ENCODE measurements at regions not wholly inside any gene's neighbourhood (a gene's known extent, or its start where the extent isn't known, plus 50 kb on each side); places are given as distances from the start of the nearest gene placed in this dataset.

- DNase-seq = no peak
Measured at GRCh38 chr5:58246461-58246944, 213.4 kb downstream of the PLK2 start.

GRCh38 chr5:58245476-58245840 lies 214.4 kb downstream of the PLK2 start:
- DNase-seq = no peak

- no peak for DNase-seq
Measured at GRCh38 chr5:58244819-58245475, 214.9 kb downstream of the PLK2 start.

GRCh38 chr5:58241389-58241788 lies 218.5 kb downstream of the PLK2 start:
- no peak for DNase-seq

GRCh38 chr5:58240322-58240721 lies 219.6 kb downstream of the PLK2 start:
- no peak for DNase-seq

GRCh38 chr5:58239731-58240130 lies 220.2 kb downstream of the PLK2 start:
- DNase-seq = no peak

- DNase-seq = no peak
Measured at GRCh38 chr5:58239045-58239444, 220.8 kb downstream of the PLK2 start.

GRCh38 chr5:58236498-58236897 lies 223.4 kb downstream of the PLK2 start:
- DNase-seq = no peak

- no peak for DNase-seq
Measured at GRCh38 chr5:58235299-58235698, 224.6 kb downstream of the PLK2 start.

- no peak for DNase-seq
Measured at GRCh38 chr5:58232130-58232529, 227.8 kb downstream of the PLK2 start.

- no peak for DNase-seq
Measured at GRCh38 chr5:58231041-58231440, 228.8 kb downstream of the PLK2 start.

- DNase-seq = no peak
Measured at GRCh38 chr5:58228896-58229295, 231.0 kb downstream of the PLK2 start.

GRCh38 chr5:58227858-58228257 lies 232.0 kb downstream of the PLK2 start:
- DNase-seq = no peak

GRCh38 chr5:58224661-58225060 lies 235.2 kb downstream of the PLK2 start:
- no peak for DNase-seq

- no peak for DNase-seq
Measured at GRCh38 chr5:58224221-58224620, 235.7 kb downstream of the PLK2 start.

- no peak for DNase-seq
Measured at GRCh38 chr5:58215364-58215763, 244.5 kb downstream of the PLK2 start.

- DNase-seq = no peak
Measured at GRCh38 chr5:58211441-58211840, 248.4 kb downstream of the PLK2 start.

GRCh38 chr5:58208674-58209073 lies 251.2 kb downstream of the PLK2 start:
- no peak for DNase-seq

- DNase-seq = no peak
Measured at GRCh38 chr5:58207076-58207475, 252.8 kb downstream of the PLK2 start.

- DNase-seq = no peak
Measured at GRCh38 chr5:58204966-58205365, 254.9 kb downstream of the PLK2 start.

GRCh38 chr5:58202941-58203444 lies 256.9 kb downstream of the PLK2 start:
- DNase-seq = no peak

- DNase-seq = no peak
Measured at GRCh38 chr5:58201922-58202648, 257.8 kb downstream of the PLK2 start.

GRCh38 chr5:58200451-58200850 lies 259.4 kb downstream of the PLK2 start:
- no peak for DNase-seq

- DNase-seq = no peak
Measured at GRCh38 chr5:58199087-58199486, 260.8 kb downstream of the PLK2 start.

GRCh38 chr5:58198330-58198729 lies 261.6 kb downstream of the PLK2 start:
- DNase-seq = no peak
